ENCODE measurements at regions not wholly inside any gene's neighbourhood (a gene's known extent, or its start where the extent isn't known, plus 50 kb on each side); places are given as distances from the start of the nearest gene placed in this dataset.

- no peak overlapping the region for H2AFZ ChIP-seq
- H3K27me3 ChIP-seq (ENCODE audit: control insufficient read depth, insufficient read depth, low read length) = no peaks in the 10 kb centered on the region
- H3K27ac ChIP-seq = no peak overlapping the region
- TF ChIP-seq CTCF (IDR thresholded peaks at IDR 0.05) = no peak
- H3K36me3 ChIP-seq (ENCODE audit: control insufficient read depth, insufficient read depth, low read length) = no peaks in the 10 kb centered on the region
- no peak overlapping the region for H3K4me2 ChIP-seq (ENCODE audit: low read length)
- no peak overlapping the region for H3K4me3 ChIP-seq (ENCODE audit: low read depth, low read length)
- no peaks in the 10 kb centered on the region for H3K79me2 ChIP-seq
- no peaks in the 10 kb centered on the region for H3K4me1 ChIP-seq
- no peak overlapping the region for H3K9ac ChIP-seq
- H3K9me3 ChIP-seq (ENCODE audit: control insufficient read depth, low read length) = no peaks in the 10 kb centered on the region
These were observed 247.9 kb upstream of the PCDH10 start for GRCh38 chr4:132901224-132901623.

GRCh38 chr4:132910229-132910748, 238.8 kb upstream of the PCDH10 start:
- H3K27me3 ChIP-seq (ENCODE audit: control insufficient read depth, insufficient read depth, low read length) = no peaks in the 10 kb centered on the region
- no peaks in the 10 kb centered on the region for H3K9me3 ChIP-seq (ENCODE audit: control insufficient read depth, low read length)
- no peak overlapping the region for H3K9ac ChIP-seq
- no peak for TF ChIP-seq CTCF (IDR thresholded peaks at IDR 0.05)
- no peak overlapping the region for H2AFZ ChIP-seq
- no peaks in the 10 kb centered on the region for H3K79me2 ChIP-seq
- H3K4me3 ChIP-seq (ENCODE audit: low read depth, low read length) = no peak overlapping the region
- no peaks in the 10 kb centered on the region for H3K4me1 ChIP-seq
- H3K4me2 ChIP-seq (ENCODE audit: low read length) = no peak overlapping the region
- H3K36me3 ChIP-seq (ENCODE audit: control insufficient read depth, insufficient read depth, low read length) = no peaks in the 10 kb centered on the region
- H3K27ac ChIP-seq = no peak overlapping the region

- H3K9me3 ChIP-seq (ENCODE audit: control insufficient read depth, low read length) = no peaks in the 10 kb centered on the region
- no peak overlapping the region for H3K4me2 ChIP-seq (ENCODE audit: low read length)
- H3K27me3 ChIP-seq (ENCODE audit: control insufficient read depth, insufficient read depth, low read length) = no peaks in the 10 kb centered on the region
- no peak overlapping the region for H3K27ac ChIP-seq
- H3K9ac ChIP-seq = no peak overlapping the region
- TF ChIP-seq CTCF (IDR thresholded peaks at IDR 0.05) = no peak
- no peaks in the 10 kb centered on the region for H3K79me2 ChIP-seq
- no peaks in the 10 kb centered on the region for H3K36me3 ChIP-seq (ENCODE audit: control insufficient read depth, insufficient read depth, low read length)
- H2AFZ ChIP-seq = no peak overlapping the region
- H3K4me1 ChIP-seq = no peaks in the 10 kb centered on the region
- no peak overlapping the region for H3K4me3 ChIP-seq (ENCODE audit: low read depth, low read length)
These were observed 231.0 kb upstream of the PCDH10 start for GRCh38 chr4:132918096-132918495.

GRCh38 chr4:132923516-132923915, 225.6 kb upstream of the PCDH10 start:
- Histone ChIP-seq H3K36me3 (ENCODE audit: control insufficient read depth, insufficient read depth, low read length) (no peaks in the 10 kb centered on the region), H3K4me3 (ENCODE audit: low read depth, low read length) (no peak overlapping the region), H3K9ac (no peak overlapping the region), H2AFZ (no peak overlapping the region), H3K79me2 (no peaks in the 10 kb centered on the region), H3K27ac (no peak overlapping the region), H3K4me1 (no peaks in the 10 kb centered on the region), H3K27me3 (ENCODE audit: control insufficient read depth, insufficient read depth, low read length) (no peaks in the 10 kb centered on the region), H3K9me3 (ENCODE audit: control insufficient read depth, low read length) (no peaks in the 10 kb centered on the region), H3K4me2 (ENCODE audit: low read length) (no peak overlapping the region)
- no peak for TF ChIP-seq CTCF (IDR thresholded peaks at IDR 0.05)

GRCh38 chr4:132934911-132935310, 214.2 kb upstream of the PCDH10 start:
- H3K9me3 ChIP-seq (ENCODE audit: control insufficient read depth, low read length) = no peaks in the 10 kb centered on the region
- no peak overlapping the region for H3K27ac ChIP-seq
- no peak overlapping the region for H3K4me3 ChIP-seq (ENCODE audit: low read depth, low read length)
- TF ChIP-seq CTCF (IDR thresholded peaks at IDR 0.05) = no peak
- no peaks in the 10 kb centered on the region for H3K79me2 ChIP-seq
- no peak overlapping the region for H3K4me2 ChIP-seq (ENCODE audit: low read length)
- no peak overlapping the region for H2AFZ ChIP-seq
- no peaks in the 10 kb centered on the region for H3K36me3 ChIP-seq (ENCODE audit: control insufficient read depth, insufficient read depth, low read length)
- no peak overlapping the region for H3K9ac ChIP-seq
- H3K4me1 ChIP-seq = no peaks in the 10 kb centered on the region
- no peaks in the 10 kb centered on the region for H3K27me3 ChIP-seq (ENCODE audit: control insufficient read depth, insufficient read depth, low read length)
